ENCODE measurements at regions not wholly inside any gene's neighbourhood (a gene's known extent, or its start where the extent isn't known, plus 50 kb on each side); places are given as distances from the start of the nearest gene placed in this dataset.

DNA sequence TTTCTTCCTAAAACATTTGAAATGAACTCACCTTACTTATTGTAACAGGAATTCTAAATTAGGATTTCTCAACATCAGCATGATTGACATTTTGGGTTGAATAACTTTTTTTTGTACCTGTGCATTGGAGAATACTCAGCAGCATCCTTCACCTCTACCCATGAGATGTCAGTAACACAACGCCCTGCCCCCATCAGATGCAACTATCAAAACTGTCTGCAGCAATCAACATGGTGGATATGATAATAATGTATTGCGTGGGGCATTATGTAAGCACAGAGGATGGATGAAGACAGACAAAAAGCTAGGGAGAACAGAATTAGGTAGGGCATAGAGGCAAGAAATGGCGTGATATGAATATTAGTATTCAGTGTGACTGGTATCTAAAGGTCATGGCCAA, 94.1 kb downstream of the PLK2 start:
- H3K4me1 Mint-ChIP-seq: no peaks in the 10 kb centered on the region
- no peak overlapping the region for H3K27ac Mint-ChIP-seq
- no peak for ATAC-seq (replicated peaks)

GRCh38 chr5:58363461-58364249, 96.2 kb downstream of the PLK2 start:
- no peak overlapping the region for H3K27ac Mint-ChIP-seq

More for the DNA sequence above, 94.1 kb downstream of the PLK2 start:
- Mint-ChIP-seq H3K36me3 (no peaks in the 10 kb centered on the region), H3K27me3 (peaks cover 0 to 6% of the 10 kb centered on the region in 2 donors), H3K4me3 (no peak overlapping the region), H3K9me3 (no peaks in the 10 kb centered on the region)
- no peak for DNase-seq

DNA sequence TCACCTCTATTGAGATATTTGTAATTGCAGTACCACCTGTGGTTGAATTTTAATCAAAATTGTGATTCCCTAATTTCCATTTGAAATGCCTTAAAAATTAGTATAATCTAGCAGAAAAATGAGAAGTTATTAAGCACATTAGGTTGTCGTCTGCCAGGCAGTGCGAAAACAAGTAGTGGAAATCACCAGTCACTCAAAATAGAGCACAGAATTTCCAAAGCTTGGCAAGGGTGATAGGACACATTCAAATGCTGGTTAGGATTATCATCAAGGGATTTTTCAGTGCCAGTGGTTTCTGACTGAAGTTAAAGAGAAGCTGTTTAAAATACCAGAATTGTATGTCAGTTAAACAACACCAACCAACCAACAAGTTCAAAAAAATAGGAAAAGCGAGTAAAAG, 97.8 kb downstream of the PLK2 start:
- H3K9me3 Mint-ChIP-seq: no peaks in the 10 kb centered on the region
- H3K4me1 Mint-ChIP-seq: no peaks in the 10 kb centered on the region
- peaks cover 0 to 6% of the 10 kb centered on the region in 2 donors for H3K27me3 Mint-ChIP-seq
- H3K27ac Mint-ChIP-seq: no peak overlapping the region
- no peaks in the 10 kb centered on the region for H3K36me3 Mint-ChIP-seq
- H3K4me3 Mint-ChIP-seq: no peak overlapping the region
- no peak for DNase-seq
- no peak for ATAC-seq (replicated peaks)

More at GRCh38 chr5:58363461-58364249, 96.2 kb downstream of the PLK2 start:
- Mint-ChIP-seq H3K9me3 (no peaks in the 10 kb centered on the region), H3K36me3 (no peaks in the 10 kb centered on the region), H3K27me3 (peaks cover 0 to 6% of the 10 kb centered on the region in 2 donors), H3K4me3 (no peak overlapping the region), H3K4me1 (no peaks in the 10 kb centered on the region)
- ATAC-seq (replicated peaks): no peak
- no peak for DNase-seq

- no peak overlapping the region for H3K4me3 Mint-ChIP-seq
- no peak for DNase-seq
- ATAC-seq (replicated peaks): no peak
- H3K27me3 Mint-ChIP-seq: peaks cover 0 to 6% of the 10 kb centered on the region in 2 donors
- H3K36me3 Mint-ChIP-seq: no peaks in the 10 kb centered on the region
- H3K9me3 Mint-ChIP-seq: no peaks in the 10 kb centered on the region
- no peak overlapping the region for H3K27ac Mint-ChIP-seq
- H3K4me1 Mint-ChIP-seq: no peaks in the 10 kb centered on the region
Measured at GRCh38 chr5:58360794-58361193, 99.1 kb downstream of the PLK2 start.

DNA sequence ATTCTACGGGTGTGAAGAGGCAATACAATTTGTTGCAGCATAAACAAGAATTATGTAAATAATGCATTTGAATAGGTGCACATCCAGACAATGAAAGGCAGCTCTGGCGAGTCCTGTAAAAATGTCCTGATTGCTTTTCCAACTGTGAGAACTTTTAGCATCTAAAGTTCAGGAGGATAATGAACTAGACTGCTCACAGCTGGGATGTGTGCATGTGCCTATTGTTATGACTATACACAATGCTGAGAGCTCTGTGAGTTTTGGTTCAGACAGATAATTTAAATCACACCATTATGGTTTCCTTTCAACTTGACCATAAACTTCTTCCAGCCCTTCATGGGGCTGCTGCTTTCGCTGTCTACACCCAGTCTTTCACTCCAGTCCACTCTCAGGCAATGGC, 99.9 kb downstream of the PLK2 start:
- Mint-ChIP-seq H3K9me3 (no peaks in the 10 kb centered on the region), H3K4me1 (no peaks in the 10 kb centered on the region), H3K27me3 (peaks cover 0 to 6% of the 10 kb centered on the region in 2 donors), H3K4me3 (no peak overlapping the region), H3K27ac (no peak overlapping the region), H3K36me3 (no peaks in the 10 kb centered on the region)
- ATAC-seq (replicated peaks) (no peak), DNase-seq (no peak)

DNA sequence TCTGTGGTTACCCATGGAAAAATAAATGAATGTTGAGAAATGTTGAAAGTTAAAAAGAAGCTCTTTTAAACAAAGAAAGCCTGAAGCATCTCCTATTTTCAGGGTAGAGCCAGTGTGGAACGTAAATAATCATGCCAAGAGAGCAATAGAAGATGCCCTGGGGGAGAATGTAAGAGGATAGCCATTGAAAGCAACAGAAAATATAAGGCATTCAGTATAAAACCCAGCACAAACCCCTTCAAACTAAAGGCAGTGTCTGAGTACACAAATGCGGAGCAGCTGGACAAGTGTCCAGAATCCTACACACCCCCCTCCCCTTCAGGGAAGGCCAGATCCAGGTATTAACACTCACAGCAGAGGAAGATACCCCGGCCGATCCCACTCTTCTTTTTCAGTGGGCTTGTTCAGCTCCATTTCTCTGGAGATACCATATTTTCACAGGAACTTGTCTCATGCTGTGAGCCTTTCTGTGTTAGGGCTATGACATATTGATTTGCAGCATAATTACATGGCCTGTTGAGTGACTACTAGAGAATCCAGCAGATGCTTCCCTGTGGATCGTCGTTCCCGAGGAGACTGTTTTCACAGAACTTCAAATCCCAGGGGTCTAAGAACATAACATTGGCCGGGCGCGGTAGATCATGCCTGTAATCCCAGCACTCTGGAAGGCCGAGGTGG, 101.2 kb downstream of the PLK2 start:
- Mint-ChIP-seq H3K4me3 (no peak overlapping the region), H3K9me3 (no peaks in the 10 kb centered on the region), H3K27me3 (peaks cover 0 to 6% of the 10 kb centered on the region in 2 donors), H3K27ac (no peak overlapping the region), H3K36me3 (no peaks in the 10 kb centered on the region), H3K4me1 (no peaks in the 10 kb centered on the region)
- ATAC-seq (replicated peaks): no peak
- no peak for DNase-seq

DNA sequence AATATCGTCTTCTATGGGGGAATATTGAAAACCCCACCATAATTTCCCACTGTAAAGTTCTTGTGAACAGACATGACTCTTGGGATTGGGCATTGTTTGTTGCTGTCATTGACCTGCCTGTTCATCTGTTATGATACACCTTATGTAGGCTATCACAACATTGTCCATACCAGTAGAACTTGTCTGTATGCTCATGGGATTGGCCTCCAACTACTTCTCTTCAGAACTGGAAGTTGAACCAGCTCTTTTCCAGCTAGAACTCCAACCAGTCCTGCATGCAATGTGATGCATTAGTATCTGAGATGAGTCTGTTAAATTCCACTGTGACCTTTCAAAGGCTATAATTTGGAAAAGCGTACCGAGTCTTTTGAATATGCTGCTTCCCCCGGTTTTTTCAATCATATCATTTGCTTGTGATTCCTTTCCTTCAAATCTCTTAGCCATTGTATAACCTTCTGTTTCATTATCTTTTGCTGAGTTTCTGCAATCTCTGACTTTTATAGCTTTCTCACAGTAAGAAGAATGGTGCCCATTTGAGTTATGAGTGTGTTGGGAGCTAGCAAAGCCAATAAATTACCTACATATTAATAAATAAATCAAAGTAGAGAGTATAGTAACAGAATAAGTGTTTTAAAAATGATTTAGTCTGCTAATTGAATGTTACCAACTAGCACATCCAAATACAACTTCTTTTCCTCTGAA, 101.9 kb downstream of the PLK2 start:
- DNase-seq (no peak), ATAC-seq (replicated peaks) (no peak)
- Mint-ChIP-seq H3K4me1 (no peaks in the 10 kb centered on the region), H3K9me3 (no peaks in the 10 kb centered on the region), H3K27ac (no peak overlapping the region), H3K4me3 (no peak overlapping the region), H3K36me3 (no peaks in the 10 kb centered on the region), H3K27me3 (peaks cover 0 to 6% of the 10 kb centered on the region in 2 donors)

GRCh38 chr5:58357121-58357520, 102.8 kb downstream of the PLK2 start:
- Mint-ChIP-seq H3K36me3 (no peaks in the 10 kb centered on the region), H3K27ac (no peak overlapping the region), H3K27me3 (peaks cover 0 to under 1% of the 10 kb centered on the region in 2 donors), H3K4me3 (no peak overlapping the region), H3K9me3 (no peaks in the 10 kb centered on the region), H3K4me1 (no peaks in the 10 kb centered on the region)
- no peak for ATAC-seq (replicated peaks)
- DNase-seq: no peak

GRCh38 chr5:58356662-58357061, 103.2 kb downstream of the PLK2 start:
- Mint-ChIP-seq H3K36me3 (no peaks in the 10 kb centered on the region), H3K4me1 (no peaks in the 10 kb centered on the region), H3K27ac (no peak overlapping the region), H3K4me3 (no peak overlapping the region), H3K9me3 (no peaks in the 10 kb centered on the region), H3K27me3 (no peaks in the 10 kb centered on the region)
- ATAC-seq (replicated peaks): no peak
- no peak for DNase-seq

- no peaks in the 10 kb centered on the region for H3K4me1 Mint-ChIP-seq
- no peaks in the 10 kb centered on the region for H3K36me3 Mint-ChIP-seq
Measured at GRCh38 chr5:58354827-58355226, 105.1 kb downstream of the PLK2 start.

DNA sequence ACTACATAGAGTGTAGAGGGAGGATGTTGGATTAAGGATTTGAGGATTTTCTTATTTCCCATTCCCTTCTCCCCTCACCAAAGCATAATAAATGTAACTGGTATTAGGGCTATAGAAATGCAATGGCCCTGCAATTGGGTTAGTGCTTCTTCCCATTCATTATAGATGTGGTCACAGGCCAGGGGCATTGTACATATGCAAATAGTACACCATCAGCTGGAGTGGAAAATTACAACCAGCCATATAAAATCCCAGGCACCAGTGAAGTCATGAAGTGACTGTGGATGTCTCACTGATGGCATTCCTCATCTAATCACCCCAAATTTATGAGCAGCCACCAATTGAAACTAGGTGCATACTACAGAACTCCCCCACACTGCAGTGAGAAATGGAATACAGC, 105.9 kb downstream of the PLK2 start:
- DNase-seq (no peak), ATAC-seq (replicated peaks) (no peak)
- H3K9me3 Mint-ChIP-seq: no peaks in the 10 kb centered on the region
- H3K4me3 Mint-ChIP-seq: no peak overlapping the region
- H3K4me1 Mint-ChIP-seq: no peaks in the 10 kb centered on the region
- no peaks in the 10 kb centered on the region for H3K36me3 Mint-ChIP-seq
- no peak overlapping the region for H3K27ac Mint-ChIP-seq
- no peaks in the 10 kb centered on the region for H3K27me3 Mint-ChIP-seq

More at GRCh38 chr5:58354827-58355226, 105.1 kb downstream of the PLK2 start:
- no peak for ATAC-seq (replicated peaks)
- no peak for DNase-seq
- Mint-ChIP-seq H3K27me3 (no peaks in the 10 kb centered on the region), H3K9me3 (no peaks in the 10 kb centered on the region), H3K27ac (no peak overlapping the region), H3K4me3 (no peak overlapping the region)

DNA sequence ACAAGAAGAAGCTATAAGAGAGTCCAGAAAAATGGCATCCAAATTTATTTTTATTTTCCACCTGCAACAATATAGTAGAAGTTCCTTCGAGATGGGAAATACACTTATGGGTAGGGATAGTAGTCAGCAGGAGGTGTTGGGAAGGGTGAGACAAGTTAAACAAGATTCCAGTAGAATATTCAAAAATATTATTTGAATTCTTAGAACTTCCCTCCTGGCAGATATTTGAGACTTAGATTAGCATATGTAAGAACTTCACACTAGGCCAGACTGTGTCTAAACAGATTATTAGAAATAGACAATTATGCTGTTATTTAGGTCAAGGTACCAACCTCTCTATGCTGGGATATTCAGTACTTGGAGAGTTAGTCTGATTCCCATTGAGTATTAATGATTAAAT, 108.7 kb downstream of the PLK2 start:
- ATAC-seq (replicated peaks) (no peak), DNase-seq (no peak)
- Mint-ChIP-seq H3K27me3 (no peaks in the 10 kb centered on the region), H3K27ac (no peak overlapping the region), H3K4me1 (no peaks in the 10 kb centered on the region), H3K4me3 (no peak overlapping the region), H3K9me3 (no peaks in the 10 kb centered on the region), H3K36me3 (no peaks in the 10 kb centered on the region)

DNA sequence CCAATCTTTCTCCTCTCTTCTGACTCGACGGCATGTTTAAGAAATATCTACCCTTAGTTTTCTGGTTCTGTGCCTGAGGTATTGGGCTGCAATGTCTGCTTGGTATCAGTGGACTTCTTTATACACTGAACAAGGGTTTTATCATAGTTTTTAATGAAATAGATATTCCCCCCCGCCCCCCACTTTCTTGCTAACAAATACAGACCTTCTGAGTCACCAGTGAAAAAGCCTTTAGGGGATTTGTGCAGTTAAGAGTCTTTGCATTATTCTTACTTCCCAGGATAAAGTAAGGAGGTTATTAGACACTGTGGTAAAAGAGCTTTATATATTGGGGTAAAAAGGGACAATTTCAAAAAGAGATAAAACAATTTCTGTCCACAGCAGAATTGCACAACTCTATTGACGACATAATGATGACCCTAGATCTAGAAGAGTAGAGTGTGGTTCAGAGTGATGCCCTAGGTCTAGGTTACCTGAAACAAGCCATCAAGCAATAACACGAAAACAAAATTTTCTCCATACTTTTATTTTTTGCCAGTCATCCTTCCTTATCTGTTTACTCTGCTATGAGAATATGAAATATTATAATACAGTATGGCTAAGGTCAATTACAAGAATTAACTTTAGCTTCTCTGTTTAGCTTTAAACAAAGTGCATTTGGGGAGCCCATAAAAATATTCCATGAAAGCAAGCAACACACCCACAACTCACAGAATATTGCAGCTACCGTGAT, 110.7 kb downstream of the PLK2 start:
- Mint-ChIP-seq H3K4me1 (no peaks in the 10 kb centered on the region), H3K9me3 (no peaks in the 10 kb centered on the region), H3K27me3 (no peaks in the 10 kb centered on the region), H3K27ac (no peak overlapping the region), H3K4me3 (no peak overlapping the region), H3K36me3 (no peaks in the 10 kb centered on the region)
- ATAC-seq (replicated peaks) (no peak), DNase-seq (no peak)

- no peak for ATAC-seq (replicated peaks)
- DNase-seq: no peak
- Mint-ChIP-seq H3K9me3 (no peaks in the 10 kb centered on the region), H3K27ac (no peak overlapping the region), H3K4me1 (no peaks in the 10 kb centered on the region), H3K4me3 (no peak overlapping the region), H3K27me3 (no peaks in the 10 kb centered on the region), H3K36me3 (no peaks in the 10 kb centered on the region)
Measured at GRCh38 chr5:58346041-58346440, 113.8 kb downstream of the PLK2 start.
